OCI-LY1 (cell line): ENCODE measurements at regions not wholly inside any gene's neighbourhood (a gene's known extent, or its start where the extent isn't known, plus 50 kb on each side); places are given as distances from the start of the nearest gene placed in this dataset.

Source experiments
- H2AFZ ChIP-seq: fragments of 200-600 bp; sonication (generic), shearing (Covaris generic); 2 replicates; pipeline ENCODE4 v1.6.0; 2014; ENCODE audit warnings: antibody characterized with exemption, mild to moderate bottlenecking, low read length
- H3F3A ChIP-seq: fragments of 200-600 bp; sonication (generic), shearing (Covaris generic); 2 replicates; pipeline ENCODE4 v1.6.0; 2014; ENCODE audit warnings: mild to moderate bottlenecking, antibody characterized with exemption, low read length, moderate library complexity; ENCODE audit not compliant: insufficient read depth
- H3K27ac ChIP-seq: fragments of 200-600 bp; sonication (generic); 2 replicates; pipeline ENCODE4 v1.5.1; 2014; ENCODE audit warnings: low read length, mixed run types, mild to moderate bottlenecking, low read depth; ENCODE audit not compliant: poor library complexity, severe bottlenecking
- H3K27me3 ChIP-seq: fragments of 200-600 bp; sonication (generic); 2 replicates; pipeline ENCODE4 v1.6.0; 2014; ENCODE audit warnings: antibody characterized with exemption, mild to moderate bottlenecking, low read length, moderate library complexity; ENCODE audit not compliant: insufficient read depth
- H3K36me3 ChIP-seq: fragments of 200-600 bp; sonication (generic); 2 replicates; pipeline ENCODE4 v1.6.1; 2014; ENCODE audit warnings: mild to moderate bottlenecking, antibody characterized with exemption, low read length, moderate library complexity, mixed read lengths; ENCODE audit not compliant: insufficient read depth
- H3K4me1 ChIP-seq: fragments of 200-600 bp; sonication (generic); 2 replicates; pipeline ENCODE4 v1.5.1; 2014; ENCODE audit warnings: mild to moderate bottlenecking, low read length, moderate library complexity; ENCODE audit not compliant: insufficient read depth, severe bottlenecking
- H3K4me2 ChIP-seq: fragments of 200-600 bp; sonication (generic), shearing (Covaris generic); 2 replicates; pipeline ENCODE4 v1.6.1; 2014; ENCODE audit warnings: low read length
- H3K4me3 ChIP-seq: fragments of 200-600 bp; sonication (generic); 2 replicates; pipeline ENCODE4 v1.5.1; 2014; ENCODE audit warnings: low read length, low read depth, mild to moderate bottlenecking, mixed read lengths; ENCODE audit not compliant: poor library complexity, severe bottlenecking
- H3K79me2 ChIP-seq: fragments of 200-600 bp; shearing (Covaris generic); 2 replicates; pipeline ENCODE4 v1.6.1; 2016; ENCODE audit warnings: mixed run types, low read length, mixed read lengths; ENCODE audit not compliant: insufficient read depth
- H3K9ac ChIP-seq: fragments of 200-600 bp; sonication (generic), shearing (Covaris generic); 2 replicates; pipeline ENCODE4 v1.6.1; 2014; ENCODE audit warnings: mild to moderate bottlenecking, low read length, mixed read lengths
- H3K9me2 ChIP-seq: fragments of 200-600 bp; sonication (generic), shearing (Covaris generic); 2 replicates; pipeline ENCODE4 v1.6.1; 2014; ENCODE audit warnings: low read depth, mild to moderate bottlenecking, low read length, mixed read lengths
- H3K9me3 ChIP-seq: fragments of 200-600 bp; shearing (Covaris generic); 2 replicates; pipeline ENCODE4 v1.6.1; 2014; ENCODE audit warnings: low read length, mixed read lengths
- H4K20me1 ChIP-seq: fragments of 200-600 bp; sonication (generic), shearing (Covaris generic); 2 replicates; pipeline ENCODE4 v1.6.0; 2016; ENCODE audit warnings: mild to moderate bottlenecking, low read length; ENCODE audit not compliant: insufficient read depth
- CTCF ChIP-seq: fragments of 200-600 bp; sonication (generic), shearing (Covaris generic); IDR thresholded peaks from 2 replicates; pipeline ENCODE4 v1.5.1; 2017; ENCODE audit warnings: mild to moderate bottlenecking, antibody characterized with exemption, low read length, moderate library complexity, mixed read lengths
- EZH2 ChIP-seq: fragments of 200-600 bp; sonication (generic), shearing (Covaris generic); IDR thresholded peaks from 2 replicates; pipeline ENCODE4 v1.8.0; 2017; ENCODE audit warnings: borderline replicate concordance, mixed run types, mild to moderate bottlenecking, antibody characterized with exemption, low read length, moderate library complexity, mixed read lengths

- H3F3A ChIP-seq, result 0 out of 2 replicates have a peak, but pooled peaks cover 3% of the 10 kb centered on the region
- H3K9me2 ChIP-seq, result no peaks in the 10 kb centered on the region
- no peaks in the 10 kb centered on the region for H3K9me3 ChIP-seq
- H4K20me1 ChIP-seq, result no peaks in the 10 kb centered on the region
- H3K36me3 ChIP-seq, result no peaks in the 10 kb centered on the region
- peak overlapping the region; percentile 84 for H3K4me2 ChIP-seq
- no peaks in the 10 kb centered on the region for H3K79me2 ChIP-seq
- peak overlapping the region; percentile 99 for H3K27ac ChIP-seq
- peaks cover 68% of the 10 kb centered on the region for H3K4me1 ChIP-seq
- no peak for TF ChIP-seq EZH2
- no peak for TF ChIP-seq CTCF
- H3K9ac ChIP-seq, result peak overlapping the region; percentile 84
- H3K27me3 ChIP-seq, result no peaks in the 10 kb centered on the region
- peak overlapping the region; percentile 52 for H3K4me3 ChIP-seq
- H2AFZ ChIP-seq, result peak overlapping the region; percentile 68
Observed at GRCh38 chr6:87914637-87915395, 132.8 kb upstream of the SPACA1 start.

- H3K9me2 ChIP-seq, result no peaks in the 10 kb centered on the region
- H3K27ac ChIP-seq, result peak overlapping the region; percentile 99
- H3F3A ChIP-seq, result 0 out of 2 replicates have a peak, but pooled peaks cover 3% of the 10 kb centered on the region
- TF ChIP-seq EZH2 (no peak), CTCF (no peak)
- H3K4me2 ChIP-seq, result peak overlapping the region; percentile 39
- H4K20me1 ChIP-seq, result no peaks in the 10 kb centered on the region
- no peaks in the 10 kb centered on the region for H3K79me2 ChIP-seq
- no peaks in the 10 kb centered on the region for H3K36me3 ChIP-seq
- no peaks in the 10 kb centered on the region for H3K27me3 ChIP-seq
- H3K9ac ChIP-seq, result peak overlapping the region; percentile 84
- H3K9me3 ChIP-seq, result no peaks in the 10 kb centered on the region
- H2AFZ ChIP-seq, result peak overlapping the region; percentile 68
- H3K4me1 ChIP-seq, result peaks cover 67% of the 10 kb centered on the region
- H3K4me3 ChIP-seq, result no peak overlapping the region
Observed at GRCh38 chr6:87913974-87914373, 133.7 kb upstream of the SPACA1 start.

- Histone ChIP-seq H3K9me3 (no peaks in the 10 kb centered on the region), H3K9ac (no peak overlapping the region), H3K4me2 (no peak overlapping the region), H2AFZ (no peak overlapping the region), H3K4me3 (no peak overlapping the region), H3F3A (0 out of 2 replicates have a peak, but pooled peaks cover 3% of the 10 kb centered on the region), H3K27ac (peak overlapping the region; percentile 37), H3K79me2 (no peaks in the 10 kb centered on the region), H3K9me2 (no peaks in the 10 kb centered on the region), H4K20me1 (no peaks in the 10 kb centered on the region), H3K4me1 (peaks cover 67% of the 10 kb centered on the region), H3K27me3 (no peaks in the 10 kb centered on the region), H3K36me3 (no peaks in the 10 kb centered on the region)
- TF ChIP-seq EZH2 (no peak), CTCF (no peak)
Observed at GRCh38 chr6:87912102-87912501, 135.5 kb upstream of the SPACA1 start.
